ENCODE measurements at regions not wholly inside any gene's neighbourhood (a gene's known extent, or its start where the extent isn't known, plus 50 kb on each side); places are given as distances from the start of the nearest gene placed in this dataset.

DNA sequence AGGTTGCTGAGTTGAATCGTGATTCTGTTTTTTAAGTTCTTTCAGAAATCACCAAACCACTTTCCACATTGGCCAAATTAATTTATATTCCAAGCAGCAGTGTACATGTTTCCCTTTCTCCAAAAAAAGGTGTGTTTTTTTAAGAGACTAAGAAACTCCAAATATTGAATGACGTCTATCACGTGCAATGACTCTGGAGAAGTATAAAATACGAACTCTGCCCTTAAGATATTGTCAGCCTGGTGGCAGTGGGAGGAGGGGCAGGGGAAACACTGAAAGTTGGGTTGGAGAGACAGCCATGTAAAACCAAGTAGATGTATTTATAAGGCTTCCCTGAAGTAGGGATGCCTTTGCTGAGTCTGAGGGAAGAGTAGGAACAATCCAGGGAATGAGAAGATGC lies 50.1 kb upstream of the DHRS4 start:
- WGBS (ENCODE audit: insufficient coverage): 100% methylated on average over 3 of the region's 4 CpGs
- Mint-ChIP-seq H3K27ac (no peak overlapping the region), H3K36me3 (no peaks in the 10 kb centered on the region), H3K27me3 (ENCODE audit: low read depth in 3 of 3) (peaks cover 2 to 6% (median 3%) of the 10 kb centered on the region in 3 donors), H3K4me1 (peaks cover 4% of the 10 kb centered on the region), H3K9me3 (peaks cover 3 to 9% (median 6%) of the 10 kb centered on the region in 7 donors), H3K4me3 (no peak overlapping the region)
- Histone ChIP-seq H3K4me2 (replicated peaks; ENCODE audit: extremely low read depth, low read length, poor library complexity, severe bottlenecking) (no peak overlapping the region), H3K9ac (ENCODE audit: insufficient read depth, low read length, poor library complexity, severe bottlenecking) (no peak overlapping the region), H4K20me1 (ENCODE audit: insufficient read depth, low read length) (no peaks in the 10 kb centered on the region), H3K4me1 (ENCODE audit: control insufficient read depth in 1 of 2, insufficient read depth in 2 of 2, low read length in 2 of 2) (no peaks in the 10 kb centered on the region), H2AFZ (ENCODE audit: insufficient read depth, low read depth, low read length, poor library complexity, severe bottlenecking) (no peak overlapping the region), H3K79me2 (ENCODE audit: insufficient read depth, low read length) (no peaks in the 10 kb centered on the region), H3K27me3 (ENCODE audit: control insufficient read depth in 2 of 2, insufficient read depth in 2 of 2, low read length in 2 of 2) (no peaks in the 10 kb centered on the region), H3K4me3 (replicated peaks in 1 of 3; ENCODE audit: low read depth in 2 of 3, low read length in 3 of 3) (no peak overlapping the region), H3K36me3 (replicated peaks in 1 of 2; ENCODE audit: control insufficient read depth in 1 of 2, insufficient read depth in 2 of 2, low read length in 2 of 2) (no peaks in the 10 kb centered on the region), H3K27ac (ENCODE audit: low read depth in 1 of 2, low read length in 2 of 2) (no peak overlapping the region), H3K9me3 (replicated peaks in 1 of 2; ENCODE audit: control insufficient read depth in 1 of 2, insufficient read depth in 1 of 2, low read length in 2 of 2) (peaks cover 0 to 2% of the 10 kb centered on the region in 2 donors)
- no peak for DNase-seq
- intact Hi-C loops (cut with micrococcal nuclease): no loop called here
- TF ChIP-seq, protein P1, sequence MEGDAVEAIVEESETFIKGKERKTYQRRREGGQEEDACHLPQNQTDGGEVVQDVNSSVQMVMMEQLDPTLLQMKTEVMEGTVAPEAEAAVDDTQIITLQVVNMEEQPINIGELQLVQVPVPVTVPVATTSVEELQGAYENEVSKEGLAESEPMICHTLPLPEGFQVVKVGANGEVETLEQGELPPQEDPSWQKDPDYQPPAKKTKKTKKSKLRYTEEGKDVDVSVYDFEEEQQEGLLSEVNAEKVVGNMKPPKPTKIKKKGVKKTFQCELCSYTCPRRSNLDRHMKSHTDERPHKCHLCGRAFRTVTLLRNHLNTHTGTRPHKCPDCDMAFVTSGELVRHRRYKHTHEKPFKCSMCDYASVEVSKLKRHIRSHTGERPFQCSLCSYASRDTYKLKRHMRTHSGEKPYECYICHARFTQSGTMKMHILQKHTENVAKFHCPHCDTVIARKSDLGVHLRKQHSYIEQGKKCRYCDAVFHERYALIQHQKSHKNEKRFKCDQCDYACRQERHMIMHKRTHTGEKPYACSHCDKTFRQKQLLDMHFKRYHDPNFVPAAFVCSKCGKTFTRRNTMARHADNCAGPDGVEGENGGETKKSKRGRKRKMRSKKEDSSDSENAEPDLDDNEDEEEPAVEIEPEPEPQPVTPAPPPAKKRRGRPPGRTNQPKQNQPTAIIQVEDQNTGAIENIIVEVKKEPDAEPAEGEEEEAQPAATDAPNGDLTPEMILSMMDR (IDR thresholded peaks at IDR 0.05): no peak

Measured in CD14-positive monocyte (primary cell).